SU-DHL-6 (cell line): ENCODE measurements at regions not wholly inside any gene's neighbourhood (a gene's known extent, or its start where the extent isn't known, plus 50 kb on each side); places are given as distances from the start of the nearest gene placed in this dataset.

Source experiments
- EZH2phosphoT487 ChIP-seq: fragments of 200-600 bp; sonication (generic), shearing (Covaris generic); conservative IDR thresholded peaks from 2 replicates; pipeline ENCODE4 v1.6.1; 2018; ENCODE audit warnings: mild to moderate bottlenecking, antibody characterized with exemption, low read length, moderate library complexity, mixed read lengths
- TF ChIP-seq, protein P1 (sequence below): fragments of 200-600 bp; sonication (generic); IDR thresholded peaks from one replicate; pipeline ENCODE4 v1.5.1; 2017; ENCODE audit warnings: antibody characterized with exemption, mild to moderate bottlenecking, low read length, moderate library complexity; ENCODE audit not compliant: insufficient read depth, poor library complexity, severe bottlenecking

- TF ChIP-seq, protein P1, sequence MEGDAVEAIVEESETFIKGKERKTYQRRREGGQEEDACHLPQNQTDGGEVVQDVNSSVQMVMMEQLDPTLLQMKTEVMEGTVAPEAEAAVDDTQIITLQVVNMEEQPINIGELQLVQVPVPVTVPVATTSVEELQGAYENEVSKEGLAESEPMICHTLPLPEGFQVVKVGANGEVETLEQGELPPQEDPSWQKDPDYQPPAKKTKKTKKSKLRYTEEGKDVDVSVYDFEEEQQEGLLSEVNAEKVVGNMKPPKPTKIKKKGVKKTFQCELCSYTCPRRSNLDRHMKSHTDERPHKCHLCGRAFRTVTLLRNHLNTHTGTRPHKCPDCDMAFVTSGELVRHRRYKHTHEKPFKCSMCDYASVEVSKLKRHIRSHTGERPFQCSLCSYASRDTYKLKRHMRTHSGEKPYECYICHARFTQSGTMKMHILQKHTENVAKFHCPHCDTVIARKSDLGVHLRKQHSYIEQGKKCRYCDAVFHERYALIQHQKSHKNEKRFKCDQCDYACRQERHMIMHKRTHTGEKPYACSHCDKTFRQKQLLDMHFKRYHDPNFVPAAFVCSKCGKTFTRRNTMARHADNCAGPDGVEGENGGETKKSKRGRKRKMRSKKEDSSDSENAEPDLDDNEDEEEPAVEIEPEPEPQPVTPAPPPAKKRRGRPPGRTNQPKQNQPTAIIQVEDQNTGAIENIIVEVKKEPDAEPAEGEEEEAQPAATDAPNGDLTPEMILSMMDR: no peak
- TF ChIP-seq EZH2phosphoT487: no peak
Observed at GRCh38 chr6:90978046-90978445, 391.2 kb upstream of the MAP3K7 start.
